ENCODE measurements at regions not wholly inside any gene's neighbourhood (a gene's known extent, or its start where the extent isn't known, plus 50 kb on each side); places are given as distances from the start of the nearest gene placed in this dataset.

GRCh38 chr12:91418221-91419090, 235.8 kb upstream of the DCN start:
- Histone ChIP-seq H3K4me3 (no peak overlapping the region), H3K27me3 (replicated peaks) (no peaks in the 10 kb centered on the region), H3K4me1 (replicated peaks) (peaks cover 18% of the 10 kb centered on the region), H3K9me3 (replicated peaks) (no peaks in the 10 kb centered on the region), H3K36me3 (no peaks in the 10 kb centered on the region), H3K27ac (no peak overlapping the region)
- no peak for DNase-seq (ENCODE audit: low read depth in 1 of 2, low spot score in 2 of 2)

DNA sequence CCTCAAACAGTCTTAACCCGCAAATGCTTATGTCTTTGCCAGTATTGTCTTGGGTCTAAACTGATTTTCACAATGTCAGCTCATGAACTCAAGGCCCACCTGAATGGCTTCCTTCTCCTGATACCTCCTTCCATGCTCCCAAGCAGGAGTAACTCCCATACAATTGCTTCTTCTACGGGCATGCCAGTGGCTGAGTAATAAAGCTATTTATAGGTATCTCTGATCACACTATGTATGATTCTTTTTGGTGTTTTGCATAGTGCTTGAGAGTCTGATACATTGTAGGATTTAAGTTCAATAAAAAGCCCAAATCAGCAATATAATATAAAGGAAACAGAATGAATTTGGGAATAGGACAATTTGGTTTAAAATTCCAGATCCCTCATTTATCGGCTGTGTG, 235.0 kb upstream of the DCN start:
- H3K4me3 ChIP-seq: no peak overlapping the region
- no peak overlapping the region for H3K27ac ChIP-seq
- no peak for DNase-seq (ENCODE audit: low read depth in 1 of 2, low spot score in 2 of 2)
- no peaks in the 10 kb centered on the region for H3K9me3 ChIP-seq (replicated peaks)
- H3K36me3 ChIP-seq: no peaks in the 10 kb centered on the region
- no peaks in the 10 kb centered on the region for H3K27me3 ChIP-seq (replicated peaks)
- peaks cover 11% of the 10 kb centered on the region for H3K4me1 ChIP-seq (replicated peaks)

GRCh38 chr12:91414636-91415035, 232.0 kb upstream of the DCN start:
- no peak for DNase-seq (ENCODE audit: low read depth in 1 of 2, low spot score in 2 of 2)
- no peaks in the 10 kb centered on the region for H3K9me3 ChIP-seq (replicated peaks)
- no peaks in the 10 kb centered on the region for H3K36me3 ChIP-seq
- no peak overlapping the region for H3K27ac ChIP-seq
- peaks cover 11% of the 10 kb centered on the region for H3K4me1 ChIP-seq (replicated peaks)
- no peaks in the 10 kb centered on the region for H3K27me3 ChIP-seq (replicated peaks)
- H3K4me3 ChIP-seq: no peak overlapping the region

DNA sequence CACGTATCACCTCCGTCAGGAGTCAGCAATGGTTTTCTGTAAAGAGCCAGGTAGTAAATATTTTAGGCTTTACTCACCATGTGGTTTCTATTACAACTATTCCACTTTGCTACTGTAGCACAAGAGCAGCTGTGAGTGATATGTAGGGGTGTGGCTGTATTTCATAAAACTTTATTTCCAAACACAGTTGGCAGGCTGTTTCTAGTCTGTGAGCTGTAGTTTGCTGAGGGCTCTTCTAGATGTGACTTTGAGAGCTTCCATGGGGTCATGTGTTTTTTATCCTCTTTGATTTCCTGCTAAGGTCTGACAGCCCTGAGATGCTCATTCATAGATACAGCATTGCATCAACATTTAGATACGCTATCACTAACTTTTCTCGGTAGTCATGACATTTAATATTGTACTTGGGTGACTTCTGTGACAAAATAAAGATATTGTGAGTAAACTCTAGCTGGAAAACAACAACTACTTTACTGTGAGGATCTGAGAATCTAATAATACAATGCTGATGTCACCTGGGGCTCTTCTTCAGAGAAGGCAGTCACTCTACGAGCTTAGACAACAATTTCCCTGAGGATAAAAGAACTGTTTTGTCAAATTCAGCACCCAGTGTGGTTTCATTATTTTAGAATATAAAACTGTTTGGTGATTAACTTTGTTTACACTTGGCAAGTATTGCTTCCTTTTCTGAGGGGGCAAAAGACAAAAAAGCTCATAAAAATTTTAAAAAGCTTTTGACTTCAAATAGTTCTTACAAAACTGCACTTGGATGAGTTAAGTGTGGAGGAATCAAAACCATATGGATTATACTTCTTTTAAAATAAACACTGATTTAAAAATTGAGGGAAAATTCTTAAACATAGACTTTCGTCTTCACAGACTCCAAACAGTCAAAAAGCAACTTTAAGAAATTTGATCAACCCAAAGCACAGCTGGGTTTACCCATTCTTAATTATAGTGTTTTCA, 231.2 kb upstream of the DCN start:
- Histone ChIP-seq H3K36me3 (no peaks in the 10 kb centered on the region), H3K4me3 (no peak overlapping the region), H3K9me3 (replicated peaks) (no peaks in the 10 kb centered on the region), H3K27me3 (replicated peaks) (no peaks in the 10 kb centered on the region), H3K4me1 (replicated peaks) (peaks cover 11% of the 10 kb centered on the region), H3K27ac (0 out of 2 replicates have a peak overlapping the region, but pooled peaks have one; percentile 10)
- peak in 1 of 2 experiments; percentile 27 for DNase-seq (ENCODE audit: low read depth in 1 of 2, low spot score in 2 of 2)

DNA sequence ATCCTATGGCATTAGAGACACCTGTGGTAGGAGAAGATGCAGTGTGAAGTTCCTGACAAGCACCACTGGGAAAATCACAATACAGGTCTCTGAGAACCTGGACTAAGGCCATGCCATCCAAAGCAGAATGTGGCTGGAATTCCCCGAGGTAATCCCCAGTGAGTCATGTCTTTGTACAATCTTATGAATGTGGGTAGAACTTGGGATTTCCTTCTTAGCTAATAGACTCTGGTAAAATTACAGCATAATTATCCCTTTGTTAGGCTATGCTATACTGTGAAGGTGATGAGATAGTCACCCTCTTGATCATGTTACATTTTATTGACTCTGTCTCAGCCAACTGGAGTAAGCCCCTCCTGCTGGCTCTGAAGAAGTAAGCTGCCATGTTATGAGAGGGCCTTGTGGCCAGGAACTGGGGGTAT, 224.3 kb upstream of the DCN start:
- DNase-seq (ENCODE audit: low read depth in 1 of 2, low spot score in 2 of 2): peak; percentile 50 to 54
- no peaks in the 10 kb centered on the region for H3K36me3 ChIP-seq
- H3K9me3 ChIP-seq (replicated peaks): no peaks in the 10 kb centered on the region
- no peaks in the 10 kb centered on the region for H3K27me3 ChIP-seq (replicated peaks)
- H3K27ac ChIP-seq: no peak overlapping the region
- H3K4me1 ChIP-seq (replicated peaks): peaks cover 9% of the 10 kb centered on the region
- no peak overlapping the region for H3K4me3 ChIP-seq

GRCh38 chr12:91404441-91404840, 221.8 kb upstream of the DCN start:
- Histone ChIP-seq H3K27ac (no peak overlapping the region), H3K36me3 (no peaks in the 10 kb centered on the region), H3K4me1 (replicated peaks) (peaks cover 9% of the 10 kb centered on the region), H3K9me3 (replicated peaks) (no peaks in the 10 kb centered on the region), H3K4me3 (no peak overlapping the region), H3K27me3 (replicated peaks) (no peaks in the 10 kb centered on the region)
- no peak for DNase-seq (ENCODE audit: low read depth in 1 of 2, low spot score in 2 of 2)

DNA sequence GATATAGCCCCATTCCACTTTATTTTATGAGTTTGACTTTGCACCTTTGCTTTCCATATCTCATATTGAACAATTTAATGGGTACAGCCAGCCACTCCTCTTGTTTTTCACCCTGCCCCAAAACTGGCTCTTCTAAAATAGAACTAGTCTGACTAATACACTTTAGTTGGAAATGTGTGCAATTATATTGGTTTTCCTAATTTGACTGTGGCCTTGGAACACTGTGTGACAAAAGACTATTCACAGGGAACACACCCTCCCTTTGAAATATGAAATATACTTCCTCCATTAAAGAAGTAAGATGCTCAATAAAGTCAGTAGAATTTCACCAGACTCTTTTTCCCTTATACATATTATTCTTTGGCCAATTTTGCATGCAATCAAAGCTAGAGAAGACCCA, 218.6 kb upstream of the DCN start:
- Histone ChIP-seq H3K9me3 (replicated peaks) (no peaks in the 10 kb centered on the region), H3K27ac (no peak overlapping the region)
- no peak for DNase-seq (ENCODE audit: low read depth in 1 of 2, low spot score in 2 of 2)

GRCh38 chr12:91400271-91400670, 217.7 kb upstream of the DCN start:
- no peaks in the 10 kb centered on the region for H3K9me3 ChIP-seq (replicated peaks)
- no peaks in the 10 kb centered on the region for H3K27me3 ChIP-seq (replicated peaks)
- H3K4me1 ChIP-seq (replicated peaks): no peaks in the 10 kb centered on the region
- no peak overlapping the region for H3K4me3 ChIP-seq
- DNase-seq (ENCODE audit: low read depth in 1 of 2, low spot score in 2 of 2): no peak
- H3K27ac ChIP-seq: no peak overlapping the region
- H3K36me3 ChIP-seq: no peaks in the 10 kb centered on the region

More for the DNA sequence above, 218.6 kb upstream of the DCN start:
- no peaks in the 10 kb centered on the region for H3K4me1 ChIP-seq (replicated peaks)
- H3K36me3 ChIP-seq: no peaks in the 10 kb centered on the region
- H3K4me3 ChIP-seq: no peak overlapping the region
- no peaks in the 10 kb centered on the region for H3K27me3 ChIP-seq (replicated peaks)

DNA sequence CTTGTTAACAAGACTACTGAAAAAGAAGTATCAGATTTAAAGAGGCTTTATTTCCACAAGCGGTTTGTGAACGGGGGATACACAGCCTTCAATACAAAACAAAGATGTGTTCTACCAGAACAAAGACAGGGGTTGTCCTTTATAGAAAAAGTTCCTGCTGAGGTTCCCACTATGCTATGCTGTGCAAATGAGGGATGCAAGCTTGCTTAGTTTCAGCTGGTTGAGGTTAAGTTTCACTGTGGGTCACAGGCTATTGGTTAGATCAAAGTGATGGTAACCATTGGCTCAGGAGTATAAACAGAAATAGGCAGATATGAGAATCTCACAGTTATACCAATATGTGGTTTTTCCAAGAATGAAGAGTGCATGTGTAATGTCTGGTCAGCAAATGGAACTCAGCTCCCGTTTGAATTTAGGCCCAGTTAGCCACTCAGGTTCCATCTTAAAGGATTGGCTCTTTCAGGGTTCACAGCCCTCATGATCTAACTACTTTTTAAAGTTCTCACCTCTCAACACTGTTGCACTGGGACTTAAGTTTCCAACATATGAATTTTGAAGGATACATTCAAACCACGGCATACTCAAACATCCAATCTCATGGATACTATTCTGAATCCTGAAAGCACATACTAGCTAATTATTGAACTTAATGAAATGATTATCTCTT, 215.4 kb upstream of the DCN start:
- Histone ChIP-seq H3K27me3 (replicated peaks) (no peaks in the 10 kb centered on the region), H3K9me3 (replicated peaks) (no peaks in the 10 kb centered on the region), H3K36me3 (no peaks in the 10 kb centered on the region), H3K4me3 (no peak overlapping the region), H3K4me1 (replicated peaks) (no peaks in the 10 kb centered on the region), H3K27ac (no peak overlapping the region)
- no peak for DNase-seq (ENCODE audit: low read depth in 1 of 2, low spot score in 2 of 2)

- Histone ChIP-seq H3K36me3 (no peaks in the 10 kb centered on the region), H3K27me3 (replicated peaks) (no peaks in the 10 kb centered on the region), H3K4me1 (replicated peaks) (no peaks in the 10 kb centered on the region), H3K27ac (no peak overlapping the region), H3K4me3 (no peak overlapping the region), H3K9me3 (replicated peaks) (no peaks in the 10 kb centered on the region)
- DNase-seq (ENCODE audit: low read depth in 1 of 2, low spot score in 2 of 2): no peak
Measured at GRCh38 chr12:91396293-91396692, 213.7 kb upstream of the DCN start.

DNA sequence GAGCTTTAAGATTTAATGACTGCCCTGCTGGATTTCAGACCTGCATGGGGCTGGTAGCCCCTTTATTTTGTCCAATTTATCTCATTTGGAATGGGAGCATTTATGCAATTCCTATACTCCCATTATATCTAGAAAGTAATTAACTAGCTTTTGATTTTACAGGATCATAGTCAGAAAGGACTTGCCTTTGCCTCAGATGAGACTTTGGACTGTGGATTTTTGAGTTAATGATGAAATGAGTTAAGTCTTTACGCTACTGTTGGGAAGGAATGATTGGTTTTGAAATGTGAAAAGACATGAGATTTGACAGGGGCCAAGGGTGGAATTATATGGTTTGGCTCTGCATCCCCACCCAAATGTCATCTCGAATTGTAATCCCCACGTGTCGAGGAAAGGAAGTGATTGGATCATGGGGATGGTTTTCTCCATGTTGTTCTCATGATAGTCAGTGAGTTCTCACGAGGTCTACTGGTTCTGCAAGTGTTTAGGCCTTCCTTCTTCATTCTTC, 213.1 kb upstream of the DCN start:
- Histone ChIP-seq H3K4me3 (no peak overlapping the region), H3K27me3 (replicated peaks) (no peaks in the 10 kb centered on the region), H3K36me3 (no peaks in the 10 kb centered on the region), H3K27ac (no peak overlapping the region), H3K4me1 (replicated peaks) (no peaks in the 10 kb centered on the region), H3K9me3 (replicated peaks) (no peaks in the 10 kb centered on the region)
- DNase-seq (ENCODE audit: low read depth in 1 of 2, low spot score in 2 of 2): no peak

- H3K36me3 ChIP-seq: no peaks in the 10 kb centered on the region
- H3K27ac ChIP-seq: no peak overlapping the region
- DNase-seq (ENCODE audit: low read depth in 1 of 2, low spot score in 2 of 2): no peak
- no peak overlapping the region for H3K4me3 ChIP-seq
- no peaks in the 10 kb centered on the region for H3K27me3 ChIP-seq (replicated peaks)
- H3K4me1 ChIP-seq (replicated peaks): no peaks in the 10 kb centered on the region
- H3K9me3 ChIP-seq (replicated peaks): no peaks in the 10 kb centered on the region
Measured at GRCh38 chr12:91394903-91395302, 212.3 kb upstream of the DCN start.

GRCh38 chr12:91388573-91388972, 206.0 kb upstream of the DCN start:
- no peaks in the 10 kb centered on the region for H3K27me3 ChIP-seq (replicated peaks)
- no peak overlapping the region for H3K27ac ChIP-seq
- no peaks in the 10 kb centered on the region for H3K9me3 ChIP-seq (replicated peaks)
- no peaks in the 10 kb centered on the region for H3K36me3 ChIP-seq
- DNase-seq (ENCODE audit: low read depth in 1 of 2, low spot score in 2 of 2): no peak
- no peak overlapping the region for H3K4me3 ChIP-seq
- H3K4me1 ChIP-seq (replicated peaks): no peaks in the 10 kb centered on the region

All from SJSA1 (cell line).